PC-3 (cell line): ENCODE measurements at regions not wholly inside any gene's neighbourhood (a gene's known extent, or its start where the extent isn't known, plus 50 kb on each side); places are given as distances from the start of the nearest gene placed in this dataset.

Experiments used
- EZH2 ChIP-seq: fragments of 300-600 bp; sonication (generic); IDR thresholded peaks from one replicate; pipeline ENCODE4 v1.6.1; 2017; ENCODE audit warnings: antibody characterized with exemption, mild to moderate bottlenecking, low read length; ENCODE audit not compliant: unreplicated experiment
- EZH2phosphoT487 ChIP-seq: fragments of 300-600 bp; sonication (generic); IDR thresholded peaks from 2 replicates; pipeline ENCODE4 v1.6.1; 2018; ENCODE audit warnings: mild to moderate bottlenecking, antibody characterized with exemption, low read length, borderline replicate concordance
- TF ChIP-seq, protein P1 (sequence below): fragments of 300-600 bp; sonication (generic); conservative IDR thresholded peaks from 2 replicates; pipeline ENCODE4 v1.5.1; 2017; ENCODE audit warnings: antibody characterized with exemption, low read depth, mild to moderate bottlenecking, low read length

GRCh38 chr18:14944838-14945237, 196.9 kb downstream of the ANKRD30B start:
- TF ChIP-seq, protein P1, sequence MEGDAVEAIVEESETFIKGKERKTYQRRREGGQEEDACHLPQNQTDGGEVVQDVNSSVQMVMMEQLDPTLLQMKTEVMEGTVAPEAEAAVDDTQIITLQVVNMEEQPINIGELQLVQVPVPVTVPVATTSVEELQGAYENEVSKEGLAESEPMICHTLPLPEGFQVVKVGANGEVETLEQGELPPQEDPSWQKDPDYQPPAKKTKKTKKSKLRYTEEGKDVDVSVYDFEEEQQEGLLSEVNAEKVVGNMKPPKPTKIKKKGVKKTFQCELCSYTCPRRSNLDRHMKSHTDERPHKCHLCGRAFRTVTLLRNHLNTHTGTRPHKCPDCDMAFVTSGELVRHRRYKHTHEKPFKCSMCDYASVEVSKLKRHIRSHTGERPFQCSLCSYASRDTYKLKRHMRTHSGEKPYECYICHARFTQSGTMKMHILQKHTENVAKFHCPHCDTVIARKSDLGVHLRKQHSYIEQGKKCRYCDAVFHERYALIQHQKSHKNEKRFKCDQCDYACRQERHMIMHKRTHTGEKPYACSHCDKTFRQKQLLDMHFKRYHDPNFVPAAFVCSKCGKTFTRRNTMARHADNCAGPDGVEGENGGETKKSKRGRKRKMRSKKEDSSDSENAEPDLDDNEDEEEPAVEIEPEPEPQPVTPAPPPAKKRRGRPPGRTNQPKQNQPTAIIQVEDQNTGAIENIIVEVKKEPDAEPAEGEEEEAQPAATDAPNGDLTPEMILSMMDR, result no peak
- TF ChIP-seq EZH2 (no peak), EZH2phosphoT487 (no peak)
